HL-60 (cell line): ENCODE measurements at regions not wholly inside any gene's neighbourhood (a gene's known extent, or its start where the extent isn't known, plus 50 kb on each side); places are given as distances from the start of the nearest gene placed in this dataset.

Experiments used
- DNase-seq, 2 experiments: peaks; one replicate each; pipeline ENCODE4 v3.0.0-alpha.2; 2010 to 2020; ENCODE audit warnings: low read depth in 1 of 2, low spot score in 1 of 2
- H3K27ac ChIP-seq: fragments of 250-450 bp; sonication (Bioruptor Pico); replicated peaks from 2 replicates; pipeline ENCODE4 v1.5.1; 2020; ENCODE audit warnings: mild to moderate bottlenecking, moderate library complexity
- H3K27me3 ChIP-seq: fragments of 250-450 bp; sonication (Bioruptor Pico); 2 replicates; pipeline ENCODE4 v1.5.1; 2021; ENCODE audit warnings: mild to moderate bottlenecking, moderate library complexity; ENCODE audit not compliant: insufficient read depth, poor library complexity, severe bottlenecking
- H3K4me3 ChIP-seq: replicated peaks from 2 replicates; pipeline ENCODE4 v1.5.1; 2011; ENCODE audit warnings: mild to moderate bottlenecking, control low read depth, low read length; ENCODE audit not compliant: insufficient read depth
- GABPA ChIP-seq: IDR thresholded peaks from 2 replicates; pipeline ENCODE4 v1.6.1; 2012; ENCODE audit warnings: low read depth
- POLR2AphosphoS5 ChIP-seq: IDR thresholded peaks from 2 replicates; pipeline ENCODE4 v1.6.1; 2012; ENCODE audit warnings: low read depth
- SPI1 ChIP-seq: IDR thresholded peaks from 2 replicates; pipeline ENCODE4 v1.6.1; 2012; ENCODE audit warnings: low read depth, mild to moderate bottlenecking, borderline replicate concordance
- TF ChIP-seq, protein P1 (sequence below): IDR thresholded peaks from 2 replicates; pipeline ENCODE4 v1.6.1; 2012; ENCODE audit warnings: low read depth; ENCODE audit not compliant: insufficient replicate concordance
- TF ChIP-seq, protein P2 (sequence below): IDR thresholded peaks from one replicate; pipeline ENCODE4 v1.5.1; 2011; ENCODE audit warnings: low read length, control low read depth, inconsistent platforms; ENCODE audit not compliant: insufficient read depth

GRCh38 chr18:73959352-73959751 is 188.3 kb downstream of the FBXO15 start:
- no peak for DNase-seq
- peaks cover 5% of the 10 kb centered on the region for H3K27me3 ChIP-seq
- H3K27ac ChIP-seq: no peak overlapping the region
- H3K4me3 ChIP-seq: no peak overlapping the region
- TF ChIP-seq SPI1: no peak
- TF ChIP-seq, protein P1, sequence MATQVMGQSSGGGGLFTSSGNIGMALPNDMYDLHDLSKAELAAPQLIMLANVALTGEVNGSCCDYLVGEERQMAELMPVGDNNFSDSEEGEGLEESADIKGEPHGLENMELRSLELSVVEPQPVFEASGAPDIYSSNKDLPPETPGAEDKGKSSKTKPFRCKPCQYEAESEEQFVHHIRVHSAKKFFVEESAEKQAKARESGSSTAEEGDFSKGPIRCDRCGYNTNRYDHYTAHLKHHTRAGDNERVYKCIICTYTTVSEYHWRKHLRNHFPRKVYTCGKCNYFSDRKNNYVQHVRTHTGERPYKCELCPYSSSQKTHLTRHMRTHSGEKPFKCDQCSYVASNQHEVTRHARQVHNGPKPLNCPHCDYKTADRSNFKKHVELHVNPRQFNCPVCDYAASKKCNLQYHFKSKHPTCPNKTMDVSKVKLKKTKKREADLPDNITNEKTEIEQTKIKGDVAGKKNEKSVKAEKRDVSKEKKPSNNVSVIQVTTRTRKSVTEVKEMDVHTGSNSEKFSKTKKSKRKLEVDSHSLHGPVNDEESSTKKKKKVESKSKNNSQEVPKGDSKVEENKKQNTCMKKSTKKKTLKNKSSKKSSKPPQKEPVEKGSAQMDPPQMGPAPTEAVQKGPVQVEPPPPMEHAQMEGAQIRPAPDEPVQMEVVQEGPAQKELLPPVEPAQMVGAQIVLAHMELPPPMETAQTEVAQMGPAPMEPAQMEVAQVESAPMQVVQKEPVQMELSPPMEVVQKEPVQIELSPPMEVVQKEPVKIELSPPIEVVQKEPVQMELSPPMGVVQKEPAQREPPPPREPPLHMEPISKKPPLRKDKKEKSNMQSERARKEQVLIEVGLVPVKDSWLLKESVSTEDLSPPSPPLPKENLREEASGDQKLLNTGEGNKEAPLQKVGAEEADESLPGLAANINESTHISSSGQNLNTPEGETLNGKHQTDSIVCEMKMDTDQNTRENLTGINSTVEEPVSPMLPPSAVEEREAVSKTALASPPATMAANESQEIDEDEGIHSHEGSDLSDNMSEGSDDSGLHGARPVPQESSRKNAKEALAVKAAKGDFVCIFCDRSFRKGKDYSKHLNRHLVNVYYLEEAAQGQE: no peak
- TF ChIP-seq GABPA: no peak
- no peak for TF ChIP-seq POLR2AphosphoS5
- TF ChIP-seq, protein P2, sequence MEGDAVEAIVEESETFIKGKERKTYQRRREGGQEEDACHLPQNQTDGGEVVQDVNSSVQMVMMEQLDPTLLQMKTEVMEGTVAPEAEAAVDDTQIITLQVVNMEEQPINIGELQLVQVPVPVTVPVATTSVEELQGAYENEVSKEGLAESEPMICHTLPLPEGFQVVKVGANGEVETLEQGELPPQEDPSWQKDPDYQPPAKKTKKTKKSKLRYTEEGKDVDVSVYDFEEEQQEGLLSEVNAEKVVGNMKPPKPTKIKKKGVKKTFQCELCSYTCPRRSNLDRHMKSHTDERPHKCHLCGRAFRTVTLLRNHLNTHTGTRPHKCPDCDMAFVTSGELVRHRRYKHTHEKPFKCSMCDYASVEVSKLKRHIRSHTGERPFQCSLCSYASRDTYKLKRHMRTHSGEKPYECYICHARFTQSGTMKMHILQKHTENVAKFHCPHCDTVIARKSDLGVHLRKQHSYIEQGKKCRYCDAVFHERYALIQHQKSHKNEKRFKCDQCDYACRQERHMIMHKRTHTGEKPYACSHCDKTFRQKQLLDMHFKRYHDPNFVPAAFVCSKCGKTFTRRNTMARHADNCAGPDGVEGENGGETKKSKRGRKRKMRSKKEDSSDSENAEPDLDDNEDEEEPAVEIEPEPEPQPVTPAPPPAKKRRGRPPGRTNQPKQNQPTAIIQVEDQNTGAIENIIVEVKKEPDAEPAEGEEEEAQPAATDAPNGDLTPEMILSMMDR: no peak

- no peaks in the 10 kb centered on the region for H3K27me3 ChIP-seq
- TF ChIP-seq, protein P2: no peak
- TF ChIP-seq, protein P1: no peak
- no peak for TF ChIP-seq GABPA
- no peak for TF ChIP-seq POLR2AphosphoS5
- no peak for TF ChIP-seq SPI1
- H3K4me3 ChIP-seq: no peak overlapping the region
- DNase-seq: no peak
- H3K27ac ChIP-seq: no peak overlapping the region
Measured at GRCh38 chr18:73954268-73954667, 193.4 kb downstream of the FBXO15 start.

DNA sequence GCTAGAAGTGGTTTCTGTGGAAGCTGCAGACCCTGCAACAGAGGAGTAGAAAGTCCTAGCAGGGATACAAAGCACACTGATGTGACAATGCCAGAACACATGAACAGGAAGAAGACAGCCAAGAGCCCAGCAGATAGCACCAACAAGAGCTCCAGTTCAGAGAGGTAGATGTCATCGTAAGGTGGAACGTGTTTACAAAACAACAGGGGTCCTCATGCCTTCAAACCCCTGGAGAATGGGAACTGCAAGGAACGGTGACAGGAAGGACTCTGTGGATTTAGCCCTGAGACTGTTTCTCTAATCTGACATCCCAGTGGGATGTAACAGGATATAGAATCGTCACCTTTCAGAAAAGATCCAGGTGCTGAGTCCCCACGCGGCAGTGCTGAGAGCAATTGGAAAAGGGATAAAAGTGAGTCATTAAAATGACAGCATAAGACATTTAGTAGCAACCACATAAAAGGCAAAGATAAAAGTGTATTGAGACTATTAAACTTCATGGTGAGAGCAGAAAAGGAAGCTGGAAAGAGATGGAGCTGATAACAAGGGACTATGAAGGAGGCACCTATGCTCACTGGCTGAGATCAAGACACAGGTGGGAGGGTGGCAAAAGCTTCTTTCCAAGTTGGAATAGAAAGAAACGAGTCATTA is 195.2 kb downstream of the FBXO15 start:
- no peaks in the 10 kb centered on the region for H3K27me3 ChIP-seq
- H3K4me3 ChIP-seq: no peak overlapping the region
- DNase-seq: no peak
- TF ChIP-seq SPI1 (no peak), GABPA (no peak), POLR2AphosphoS5 (no peak)
- TF ChIP-seq, protein P1: no peak
- TF ChIP-seq, protein P2: no peak
- H3K27ac ChIP-seq: no peak overlapping the region
